Fibroblast of pulmonary artery (primary cell): ENCODE measurements at regions not wholly inside any gene's neighbourhood (a gene's known extent, or its start where the extent isn't known, plus 50 kb on each side); places are given as distances from the start of the nearest gene placed in this dataset.

Experiments used
- DNase-seq: peaks from one replicate; pipeline ENCODE4 v3.0.0-alpha.2; 2010; ENCODE audit warnings: low read depth
- H3K4me3 ChIP-seq: replicated peaks from 2 replicates; pipeline ENCODE4 v1.5.1; 2011; ENCODE audit warnings: low read depth, mild to moderate bottlenecking, control low read depth, low read length, moderate library complexity
- CTCF ChIP-seq: IDR thresholded peaks from 2 replicates; pipeline ENCODE4 v1.5.1; 2011; ENCODE audit warnings: mild to moderate bottlenecking, control low read depth, low read length, inconsistent platforms; ENCODE audit errors: missing control alignments

DNA sequence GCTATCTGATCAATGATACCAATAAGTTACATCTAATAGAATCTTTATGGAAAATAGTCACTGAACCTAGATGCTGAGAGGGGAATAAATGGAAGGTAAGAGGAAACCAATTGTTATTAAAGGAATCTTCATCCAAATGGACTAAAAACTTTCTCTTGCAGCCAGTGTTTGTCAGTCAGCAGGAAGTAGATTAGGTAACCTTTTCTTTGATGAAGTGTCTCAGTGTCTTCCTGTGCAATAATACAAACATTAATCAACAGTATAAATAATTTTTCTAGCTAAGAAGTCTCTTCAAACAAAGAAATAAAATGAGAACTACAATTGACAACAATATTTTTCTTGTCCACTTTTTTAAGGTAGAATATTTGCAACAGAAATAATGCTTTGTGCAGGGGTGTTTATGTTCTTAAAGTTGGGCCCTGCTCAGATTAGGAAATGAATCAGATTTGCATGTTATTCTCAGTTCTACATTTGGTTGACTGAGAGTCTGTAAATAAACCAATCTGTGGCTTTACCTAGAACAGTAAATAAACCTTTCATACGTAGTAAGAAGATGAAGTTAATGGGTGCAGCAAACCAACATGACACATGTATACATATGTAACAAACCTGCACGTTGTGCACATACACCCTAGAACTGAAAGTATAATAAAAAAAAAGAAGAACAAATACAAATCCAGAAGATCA is 391.4 kb downstream of the MRPL39 start:
- TF ChIP-seq CTCF, result no peak
- DNase-seq, result no peak
- H3K4me3 ChIP-seq, result no peak overlapping the region

DNA sequence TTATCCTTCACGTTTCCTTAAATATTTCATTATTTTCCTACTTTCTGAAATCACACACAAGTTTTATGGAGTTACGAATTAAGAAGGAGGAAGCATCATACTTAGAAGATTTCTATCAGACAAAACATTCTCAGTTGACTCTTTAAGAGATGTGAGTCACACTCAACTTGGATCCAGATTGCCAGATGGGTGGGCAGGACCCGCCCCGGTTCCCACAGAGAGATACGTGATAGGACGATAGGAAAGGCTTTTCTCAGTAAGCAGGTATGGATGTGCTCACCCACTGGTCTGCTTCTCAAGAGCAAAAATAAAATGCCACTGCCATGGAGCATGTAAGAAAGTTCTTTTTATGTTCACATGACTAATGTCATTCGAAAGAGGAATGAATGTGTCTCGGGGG is 392.6 kb downstream of the MRPL39 start:
- TF ChIP-seq CTCF, result no peak
- no peak for DNase-seq
- H3K4me3 ChIP-seq, result no peak overlapping the region

- no peak for DNase-seq
- TF ChIP-seq CTCF, result no peak
- H3K4me3 ChIP-seq, result no peak overlapping the region
Observed at GRCh38 chr21:25199944-25200343, 407.3 kb downstream of the MRPL39 start.

DNA sequence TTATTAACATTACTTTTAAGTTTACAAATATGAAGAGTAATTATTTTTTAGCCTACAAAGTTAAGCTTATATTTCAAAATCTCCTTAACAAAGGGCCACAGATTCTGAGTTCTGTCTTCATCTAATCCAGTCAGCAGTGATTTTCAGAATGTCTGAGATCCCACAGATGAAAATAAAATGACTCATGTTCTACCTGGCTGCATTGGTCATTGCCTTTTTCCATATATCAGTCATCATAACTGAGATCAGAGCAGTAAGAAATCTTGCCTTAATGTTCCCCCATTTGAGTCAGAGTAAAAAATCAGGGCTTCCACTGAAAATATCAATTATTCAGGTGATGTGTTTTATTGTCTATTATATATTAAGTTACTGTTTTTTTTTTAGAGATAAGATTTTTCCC is 416.1 kb downstream of the MRPL39 start:
- DNase-seq, result no peak
- no peak for TF ChIP-seq CTCF
- no peak overlapping the region for H3K4me3 ChIP-seq

DNA sequence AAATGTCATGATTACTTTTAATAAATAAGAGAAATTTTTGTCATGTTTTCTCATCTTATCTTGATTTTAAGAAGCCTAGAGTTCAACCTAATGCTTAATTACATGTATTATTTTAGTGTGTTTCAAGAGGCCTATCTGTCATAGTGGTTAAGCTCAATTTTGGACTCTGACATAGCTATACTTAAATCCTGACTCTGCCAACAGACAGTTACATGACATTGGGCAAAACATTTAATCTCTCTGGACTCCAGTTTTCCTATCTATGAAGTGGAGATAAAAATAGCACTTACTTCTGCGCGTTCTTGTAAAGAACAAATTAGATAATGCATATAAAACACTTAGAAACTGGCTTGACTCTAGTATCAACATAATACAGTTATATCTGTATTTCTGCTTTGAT is 417.8 kb downstream of the MRPL39 start:
- H3K4me3 ChIP-seq, result no peak overlapping the region
- TF ChIP-seq CTCF, result no peak
- no peak for DNase-seq

DNA sequence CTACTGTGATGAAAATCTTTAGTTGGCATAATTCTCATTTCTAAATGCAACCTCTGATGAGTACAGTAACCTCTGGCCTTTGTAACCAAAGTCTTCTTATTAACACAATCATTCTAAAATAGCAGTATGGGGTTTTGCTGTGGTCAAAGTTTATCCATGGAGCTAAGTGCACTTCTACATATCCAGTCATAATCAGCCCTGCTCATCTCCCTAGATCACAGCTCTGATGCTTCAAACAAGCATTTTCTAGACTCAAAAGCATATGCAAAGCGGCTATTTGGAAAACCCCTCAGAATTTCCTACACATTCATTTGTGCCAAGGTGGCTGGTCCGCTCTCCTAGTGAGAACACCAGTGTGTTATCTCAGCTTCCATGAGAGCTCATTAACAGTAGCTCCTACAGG is 418.6 kb downstream of the MRPL39 start:
- no peak for DNase-seq
- H3K4me3 ChIP-seq, result no peak overlapping the region
- no peak for TF ChIP-seq CTCF

DNA sequence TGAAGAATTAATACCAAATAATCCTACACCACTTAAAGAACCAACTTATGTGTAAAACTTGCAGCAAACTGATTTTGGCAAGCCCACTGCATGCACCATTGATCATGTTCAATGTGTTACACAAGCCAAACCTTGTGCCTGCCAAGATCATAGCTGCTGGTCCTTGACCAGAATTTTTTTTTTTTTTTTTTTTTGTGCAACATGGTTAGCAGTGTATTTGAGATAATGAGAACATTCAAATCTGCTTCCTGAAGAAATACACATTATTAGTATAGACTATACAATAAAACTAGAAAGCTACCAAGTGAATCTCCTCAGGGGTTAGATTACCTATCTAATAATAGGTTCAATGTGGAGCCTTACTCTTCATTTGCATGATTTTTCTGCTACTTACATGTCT is 421.0 kb downstream of the MRPL39 start:
- no peak overlapping the region for H3K4me3 ChIP-seq
- DNase-seq, result no peak
- no peak for TF ChIP-seq CTCF
